Gastroesophageal sphincter (tissue), 3 donors: ENCODE measurements at regions not wholly inside any gene's neighbourhood (a gene's known extent, or its start where the extent isn't known, plus 50 kb on each side); places are given as distances from the start of the nearest gene placed in this dataset.

Experiments used
- CTCF ChIP-seq, 4 experiments: fragments of 200-600 bp in 2 of 4; fragments of 450-650 bp in 2 of 4; sonication (generic) in 1 of 4; IDR thresholded peaks; one replicate each; pipeline ENCODE4 v1.5.1; 2017 to 2019; ENCODE audit warnings: antibody characterized with exemption in 4 of 4, mild to moderate bottlenecking in 2 of 4, moderate library complexity in 2 of 4
- POLR2AphosphoS5 ChIP-seq: sonication (generic); formaldehyde crosslinking; IDR thresholded peaks from one replicate; pipeline ENCODE4 v1.6.1; 2017; ENCODE audit warnings: antibody characterized with exemption

GRCh38 chr18:40061086-40061485 is 1893.9 kb upstream of the PIK3C3 start:
- TF ChIP-seq CTCF (IDR thresholded peaks at IDR 0.05), result no peak
- TF ChIP-seq POLR2AphosphoS5, result no peak
